Limb (tissue), 2 donors: ENCODE measurements at regions not wholly inside any gene's neighbourhood (a gene's known extent, or its start where the extent isn't known, plus 50 kb on each side); places are given as distances from the start of the nearest gene placed in this dataset.
"Not testable (repeated sequence)": the region's sequence is repeated elsewhere in the genome, so short reads cannot be mapped to it uniquely, and the experiment has no call there.

Source experiments
- DNase-seq, 2 donors: peaks; one replicate each; pipeline ENCODE4 v3.0.0-alpha.2; 2016; ENCODE audit errors: extremely low spot score in 2 of 2

- no peak for DNase-seq
Measured at GRCh38 chr3:181609030-181609767, 102.5 kb upstream of the SOX2 start.

GRCh38 chr3:181604267-181604666 is 107.5 kb upstream of the SOX2 start:
- no peak for DNase-seq

DNA sequence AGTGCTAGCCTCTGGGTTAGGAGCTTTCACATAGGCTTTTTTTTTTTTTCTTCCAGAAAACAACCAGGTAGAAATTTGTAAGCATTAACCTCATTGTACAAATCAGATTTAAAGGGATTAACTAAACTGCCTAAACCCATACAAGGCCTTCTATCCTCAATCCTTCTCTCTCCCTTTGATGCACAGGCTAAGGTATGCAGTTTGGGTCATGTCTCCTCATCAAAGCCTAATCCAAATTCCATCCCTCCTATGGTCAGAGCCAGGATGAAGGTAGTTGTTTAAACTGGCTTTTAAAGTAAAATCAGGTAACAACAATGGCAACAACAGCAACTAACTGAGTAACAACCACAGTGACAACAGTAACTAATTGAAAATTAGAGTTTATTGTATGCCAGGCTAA is 115.6 kb upstream of the SOX2 start:
- DNase-seq = no peak

GRCh38 chr3:181590939-181591338 is 120.8 kb upstream of the SOX2 start:
- not testable (repeated sequence) for DNase-seq

DNA sequence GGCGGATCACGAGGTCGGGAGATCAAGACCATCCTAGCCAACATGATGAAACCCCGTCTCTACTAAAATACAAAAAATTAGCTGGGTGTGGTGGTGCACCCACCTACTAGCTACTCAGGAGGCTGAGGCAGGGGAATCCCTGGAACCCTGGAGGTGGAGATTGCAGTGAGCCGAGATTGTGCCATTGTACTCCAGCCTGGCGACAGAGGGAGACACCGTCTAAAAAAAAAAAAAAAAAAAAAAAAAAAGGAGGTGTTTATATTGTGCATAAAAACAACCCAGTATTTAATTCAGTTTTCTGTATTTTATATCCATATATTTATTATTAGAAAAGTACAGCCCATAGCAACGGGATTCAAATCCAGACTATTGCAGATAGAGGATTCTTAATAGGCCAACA is 129.1 kb upstream of the SOX2 start:
- no peak for DNase-seq

DNA sequence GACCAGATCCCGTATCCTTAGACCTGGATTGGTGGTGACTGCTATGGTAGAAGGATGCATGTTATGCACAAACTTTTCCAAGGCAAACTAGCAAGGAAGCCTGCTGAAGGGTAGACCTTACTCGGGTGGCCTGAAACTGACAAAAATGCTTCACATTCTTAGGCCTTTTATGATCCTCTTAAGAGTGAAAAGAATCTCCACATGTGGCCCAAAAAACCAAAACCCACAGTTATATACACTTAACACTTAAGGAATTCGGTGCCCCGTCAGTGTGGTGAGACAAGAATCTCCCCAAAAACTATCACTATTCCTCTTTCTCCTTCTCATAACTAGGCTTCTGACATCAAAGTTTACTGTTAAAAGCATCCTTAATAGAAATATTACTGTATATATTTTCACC is 130.1 kb upstream of the SOX2 start:
- no peak for DNase-seq

DNA sequence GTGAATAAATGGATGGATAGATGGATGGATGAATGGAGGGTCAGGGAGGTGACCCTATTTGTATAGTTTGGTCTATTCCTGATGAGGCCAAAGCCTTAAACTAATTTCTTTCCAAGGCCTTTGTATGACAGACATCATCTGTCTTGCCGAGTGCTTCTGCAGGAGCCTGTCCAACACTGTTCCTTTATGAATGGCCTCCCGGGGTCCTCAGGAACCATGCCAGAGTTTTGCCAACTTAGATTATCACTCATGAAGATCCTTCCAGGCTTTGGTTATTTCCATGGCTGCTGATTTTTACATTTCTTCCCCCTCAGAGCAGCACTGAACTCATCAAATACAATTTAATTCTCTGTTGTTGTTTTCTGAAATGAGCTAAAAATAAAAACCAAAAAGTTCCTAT is 133.0 kb upstream of the SOX2 start:
- no peak for DNase-seq

- no peak for DNase-seq
Measured at GRCh38 chr3:181572432-181572831, 139.3 kb upstream of the SOX2 start.

DNA sequence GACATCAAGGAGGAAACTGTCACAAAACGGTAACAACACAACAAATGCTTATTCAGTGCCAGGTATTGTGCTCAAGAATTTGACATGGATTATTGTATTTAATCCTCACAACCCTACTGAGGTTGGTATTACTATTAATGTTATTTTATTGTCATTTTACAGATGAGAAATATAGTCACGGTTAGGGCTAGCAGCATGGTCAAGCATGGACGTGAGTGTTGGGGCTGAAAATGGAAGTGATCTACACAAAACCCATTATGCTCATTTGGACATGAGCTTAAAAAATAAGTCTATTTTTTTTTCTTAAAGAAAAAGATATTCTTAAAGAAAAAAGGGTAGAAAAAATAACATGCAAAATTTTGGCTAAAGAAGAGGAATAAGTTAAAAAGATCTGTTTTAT is 141.3 kb upstream of the SOX2 start:
- DNase-seq = no peak

GRCh38 chr3:181569356-181569940 is 142.3 kb upstream of the SOX2 start:
- no peak for DNase-seq

- no peak for DNase-seq
Measured at GRCh38 chr3:181568693-181569092, 143.0 kb upstream of the SOX2 start.

DNA sequence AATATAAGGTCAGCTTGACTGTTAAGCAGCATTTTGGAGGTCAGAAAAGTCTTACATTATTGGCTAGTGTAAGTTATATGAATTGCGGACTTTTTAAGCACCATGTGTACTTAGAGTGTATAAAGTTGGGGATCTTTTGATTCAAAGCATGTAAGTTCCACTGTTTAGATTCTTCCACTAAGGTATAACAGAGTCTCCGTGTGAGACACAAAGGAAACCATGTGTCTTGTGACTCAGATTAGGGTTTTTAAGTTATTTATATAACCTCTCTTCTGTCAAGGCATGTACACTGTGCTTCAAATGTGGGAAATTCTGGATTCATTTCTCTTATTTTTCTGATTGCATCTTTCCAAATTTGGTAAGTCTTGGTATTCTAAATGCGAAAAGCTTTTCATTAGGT is 143.5 kb upstream of the SOX2 start:
- no peak for DNase-seq

GRCh38 chr3:181567311-181568075 is 144.2 kb upstream of the SOX2 start:
- no peak for DNase-seq

DNA sequence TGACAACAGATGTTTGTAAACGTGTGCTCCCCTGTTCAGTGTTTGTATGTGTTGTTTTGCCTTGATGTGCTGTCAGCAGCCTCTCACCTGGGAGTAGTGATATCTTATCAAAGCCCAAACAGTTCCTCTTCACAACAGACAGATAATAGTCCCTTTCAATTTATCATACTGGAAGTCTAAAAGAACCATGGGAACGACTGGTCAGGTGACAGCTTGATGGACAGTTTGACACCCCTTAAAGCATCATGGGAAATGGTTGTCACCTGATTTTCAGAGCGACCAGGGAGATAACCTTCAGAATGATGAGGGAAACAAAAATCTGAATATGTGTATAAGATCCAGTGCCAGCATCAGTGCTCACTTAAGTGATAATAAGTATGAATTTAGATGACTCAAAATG is 146.3 kb upstream of the SOX2 start:
- DNase-seq = no peak

GRCh38 chr3:181564222-181564621 is 147.5 kb upstream of the SOX2 start:
- DNase-seq = no peak

- DNase-seq = no peak
Measured at GRCh38 chr3:181561139-181562031, 150.3 kb upstream of the SOX2 start.

- DNase-seq = no peak
Measured at GRCh38 chr3:181558870-181559269, 152.9 kb upstream of the SOX2 start.

DNA sequence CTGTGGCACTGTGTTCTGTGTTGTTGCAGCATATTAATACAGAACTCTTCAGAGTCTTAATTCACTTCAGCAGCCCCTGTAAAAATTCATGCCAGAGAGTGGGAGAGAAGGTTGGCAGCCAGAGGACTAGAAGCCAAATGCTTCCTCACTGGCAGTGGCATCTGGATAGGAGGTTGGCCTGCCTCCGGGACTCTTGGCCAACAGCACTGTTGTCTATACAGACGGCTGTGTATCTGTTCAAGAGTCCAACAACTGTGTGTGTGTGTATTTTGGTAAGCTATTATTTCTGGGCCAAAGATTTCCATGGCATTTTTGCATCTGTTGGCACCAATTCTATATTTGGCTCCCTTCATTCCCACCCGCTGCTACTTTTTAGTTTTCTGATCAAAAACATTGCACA is 156.0 kb upstream of the SOX2 start:
- no peak for DNase-seq

- DNase-seq = no peak
Measured at GRCh38 chr3:181554233-181554765, 157.4 kb upstream of the SOX2 start.

DNA sequence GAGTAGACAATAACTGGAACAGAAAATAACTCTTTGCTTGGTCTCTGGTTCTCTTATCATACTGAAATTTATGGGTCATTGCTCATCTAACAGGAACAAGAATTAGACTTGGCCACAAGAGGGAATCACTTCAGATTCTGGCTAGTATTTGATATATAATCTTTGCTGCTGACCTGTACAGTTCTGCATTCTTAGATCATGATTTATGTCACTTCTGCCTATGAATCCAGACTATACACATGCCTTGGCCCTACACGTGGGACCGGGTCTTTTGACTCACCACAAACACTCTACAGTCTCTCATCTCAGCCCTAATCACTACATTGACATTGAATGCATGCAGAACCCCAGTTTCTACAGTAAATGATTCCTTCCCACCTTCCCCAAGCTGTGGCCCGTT is 162.5 kb upstream of the SOX2 start:
- no peak for DNase-seq

- DNase-seq = no peak
Measured at GRCh38 chr3:181541414-181541813, 170.3 kb upstream of the SOX2 start.
